Spleen (tissue), 11 donors: ENCODE measurements at regions not wholly inside any gene's neighbourhood (a gene's known extent, or its start where the extent isn't known, plus 50 kb on each side); places are given as distances from the start of the nearest gene placed in this dataset.

Experiments used
- DNase-seq: peaks from one replicate; pipeline ENCODE4 v3.0.0-alpha.2; 2020
- H3K27ac ChIP-seq, 8 donors: fragments of 200-600 bp; sonication (generic) in 7 of 8; 1 replicate in 4 of 8; 2 replicates in 4 of 8; pipeline versions ENCODE4 v1.5.0 to v1.8.0; 2016 to 2021; ENCODE audit warnings: inconsistent platforms in 4 of 8, mild to moderate bottlenecking in 4 of 8, moderate library complexity in 1 of 8
- H3K27me3 ChIP-seq, 7 donors: fragments of 200-600 bp; sonication (generic) in 6 of 7; replicated peaks in 1 of 7; 1 replicate in 4 of 7; 2 replicates in 3 of 7; pipeline versions ENCODE4 v1.5.0 to v1.8.0; 2016 to 2021; ENCODE audit warnings: inconsistent platforms in 3 of 7, mild to moderate bottlenecking in 1 of 7
- H3K36me3 ChIP-seq, 6 donors: fragments of 200-600 bp; sonication (generic) in 5 of 6; 1 replicate in 4 of 6; 2 replicates in 2 of 6; pipeline versions ENCODE4 v1.5.0 to v1.8.0; 2016 to 2021; ENCODE audit warnings: inconsistent platforms in 2 of 6
- H3K4me1 ChIP-seq, 6 donors: fragments of 200-600 bp; sonication (generic) in 5 of 6; 1 replicate in 3 of 6; 2 replicates in 3 of 6; pipeline versions ENCODE4 v1.5.0 to v1.8.0; 2016 to 2021; ENCODE audit warnings: inconsistent platforms in 3 of 6
- H3K4me3 ChIP-seq, 8 donors: fragments of 200-600 bp; sonication (generic) in 7 of 8; 1 replicate in 4 of 8; 2 replicates in 4 of 8; pipeline versions ENCODE4 v1.5.0 to v1.8.0; 2016 to 2021; ENCODE audit warnings: inconsistent platforms in 4 of 8, mild to moderate bottlenecking in 4 of 8, moderate library complexity in 2 of 8
- H3K9me3 ChIP-seq, 8 donors: fragments of 200-600 bp; sonication (generic) in 7 of 8; 1 replicate in 4 of 8; 2 replicates in 4 of 8; pipeline versions ENCODE4 v1.5.0 to v1.8.0; 2016 to 2021; ENCODE audit warnings: inconsistent platforms in 4 of 8
- POLR2A ChIP-seq, 3 donors: fragments of 450-650 bp; IDR thresholded peaks; one replicate each; pipeline ENCODE4 v1.5.1; 2017; ENCODE audit warnings: antibody characterized with exemption in 3 of 3, mild to moderate bottlenecking in 1 of 3
- POLR2AphosphoS5 ChIP-seq, 3 donors: sonication (generic); formaldehyde crosslinking; IDR thresholded peaks; one replicate each; pipeline ENCODE4 v1.5.1; 2017; ENCODE audit warnings: antibody characterized with exemption in 3 of 3
- WGBS, 5 donors: extraction: QIAGEN DNeasy Blood & Tissue Kit in 3 of 5; methylation state at CpG; one replicate each; pipeline versions ENCODE4 v1.1.5 to v1.1.7; 2013 to 2018; 5-methylcytosine and 5-hydroxymethylcytosine counted together
- intact Hi-C: fragments of 100-400 bp; cut with DNase I; formaldehyde crosslinking; loops from one replicate; pipeline ENCODE4 v1.15.0; 2023; ENCODE audit warnings: low total_unique reads
- TF ChIP-seq, protein P1 (sequence below), 11 experiments: fragments of 200-600 bp in 7 of 11; fragments of 450-650 bp in 4 of 11; sonication (generic) in 4 of 11; IDR thresholded peaks in 8 of 11; conservative IDR thresholded peaks in 3 of 11; 1 replicate in 7 of 11; 2 replicates in 4 of 11; pipeline versions ENCODE4 v1.4.0 to v1.8.0; 2016 to 2021; ENCODE audit warnings: antibody characterized with exemption in 11 of 11, inconsistent platforms in 4 of 11, mild to moderate bottlenecking in 1 of 11
- donor health status: healthy with polysubstance abuse.
- donor health status: DM: no; HTN: no; CAD: no; lungs with moderate emphysema.
- donor health status: DM: no; HTN: no; CAD: no.
- donor health status: Bipolar disorder and iron deficiency.
- donor health status: healthy.
- donor health status: DM: no; HTN: no; CAD: no.
- donor health status: DM: yes; HTN: yes; CAD: no.

DNA sequence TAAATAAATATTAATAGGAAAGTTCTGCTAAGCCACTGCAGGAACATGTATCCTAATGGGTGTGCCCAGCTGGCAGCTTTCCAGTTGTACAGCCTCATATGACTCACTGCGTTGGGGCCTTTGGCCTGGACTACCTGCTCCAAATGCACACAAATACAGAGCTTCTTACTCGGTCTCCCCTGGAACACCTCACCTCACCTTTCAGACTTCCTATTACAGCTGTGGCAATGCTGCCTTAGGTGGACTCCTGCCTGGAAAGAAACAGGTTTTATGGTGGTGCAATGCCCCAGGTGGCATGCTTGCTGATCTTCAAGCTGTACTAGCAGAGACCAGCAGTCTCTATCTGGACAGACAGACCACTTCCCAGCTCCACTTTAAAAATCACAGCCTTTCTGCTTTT is 85.7 kb upstream of the EXOC1L start:
- no peak overlapping the region for H3K27ac ChIP-seq
- DNase-seq, result no peak
- no peaks in the 10 kb centered on the region for H3K9me3 ChIP-seq
- no peak overlapping the region for H3K4me3 ChIP-seq
- no peaks in the 10 kb centered on the region for H3K36me3 ChIP-seq
- intact Hi-C loops, result no loop called here
- WGBS, 5 donors, result 61 to 74% (median 70%) methylated on average over 2 of the region's 2 CpGs
- no peaks in the 10 kb centered on the region for H3K4me1 ChIP-seq
- TF ChIP-seq, protein P1, sequence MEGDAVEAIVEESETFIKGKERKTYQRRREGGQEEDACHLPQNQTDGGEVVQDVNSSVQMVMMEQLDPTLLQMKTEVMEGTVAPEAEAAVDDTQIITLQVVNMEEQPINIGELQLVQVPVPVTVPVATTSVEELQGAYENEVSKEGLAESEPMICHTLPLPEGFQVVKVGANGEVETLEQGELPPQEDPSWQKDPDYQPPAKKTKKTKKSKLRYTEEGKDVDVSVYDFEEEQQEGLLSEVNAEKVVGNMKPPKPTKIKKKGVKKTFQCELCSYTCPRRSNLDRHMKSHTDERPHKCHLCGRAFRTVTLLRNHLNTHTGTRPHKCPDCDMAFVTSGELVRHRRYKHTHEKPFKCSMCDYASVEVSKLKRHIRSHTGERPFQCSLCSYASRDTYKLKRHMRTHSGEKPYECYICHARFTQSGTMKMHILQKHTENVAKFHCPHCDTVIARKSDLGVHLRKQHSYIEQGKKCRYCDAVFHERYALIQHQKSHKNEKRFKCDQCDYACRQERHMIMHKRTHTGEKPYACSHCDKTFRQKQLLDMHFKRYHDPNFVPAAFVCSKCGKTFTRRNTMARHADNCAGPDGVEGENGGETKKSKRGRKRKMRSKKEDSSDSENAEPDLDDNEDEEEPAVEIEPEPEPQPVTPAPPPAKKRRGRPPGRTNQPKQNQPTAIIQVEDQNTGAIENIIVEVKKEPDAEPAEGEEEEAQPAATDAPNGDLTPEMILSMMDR (IDR thresholded peaks at IDR 0.05 in 8 of 11, conservative IDR thresholded peaks at IDR 0.05 in 3 of 11), result no peak
- TF ChIP-seq POLR2AphosphoS5 (IDR thresholded peaks at IDR 0.05), result no peak
- no peak for TF ChIP-seq POLR2A (IDR thresholded peaks at IDR 0.05)
- peaks cover 0 to 39% (median 0%) of the 10 kb centered on the region in 7 donors for H3K27me3 ChIP-seq

DNA sequence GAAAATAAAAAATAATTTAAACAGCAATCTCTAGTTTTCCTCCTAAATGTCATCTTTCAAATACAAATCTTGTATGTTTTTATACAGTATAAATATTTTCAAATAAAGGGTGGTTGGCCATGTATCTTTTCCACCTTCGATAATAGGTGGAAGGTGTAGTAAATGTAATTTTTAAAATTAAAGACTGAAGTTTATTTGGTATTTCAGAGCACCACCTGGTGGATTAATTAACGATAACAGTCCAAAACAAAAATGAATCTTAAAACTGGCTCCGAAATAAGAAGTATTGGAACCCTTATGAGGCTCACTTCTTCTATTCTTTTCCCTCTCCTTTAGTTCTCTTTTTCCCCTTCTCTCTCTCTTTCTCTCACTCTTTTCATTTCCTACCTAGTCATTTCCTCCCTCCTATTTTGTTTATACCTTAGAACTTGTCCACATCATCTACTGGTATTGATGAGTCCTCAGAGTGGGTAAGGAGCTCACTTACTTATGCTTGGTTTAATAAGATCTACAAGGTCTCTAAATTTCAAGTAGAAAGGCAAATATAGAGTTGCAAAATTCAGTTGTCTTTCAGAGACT is 82.9 kb upstream of the EXOC1L start:
- DNase-seq, result no peak
- Histone ChIP-seq H3K27ac (no peak overlapping the region), H3K9me3 (no peaks in the 10 kb centered on the region), H3K4me1 (no peaks in the 10 kb centered on the region), H3K4me3 (no peak overlapping the region), H3K36me3 (no peaks in the 10 kb centered on the region), H3K27me3 (peaks cover 0 to 30% (median 0%) of the 10 kb centered on the region in 7 donors)
- WGBS, 5 donors, result 26 to 37% (median 29%) methylated on average over 3 of the region's 3 CpGs
- intact Hi-C loops, result no loop called here
- TF ChIP-seq POLR2A (IDR thresholded peaks at IDR 0.05) (no peak), POLR2AphosphoS5 (IDR thresholded peaks at IDR 0.05) (no peak)
- TF ChIP-seq, protein P1 (IDR thresholded peaks at IDR 0.05 in 8 of 11, conservative IDR thresholded peaks at IDR 0.05 in 3 of 11), result peak in 5 of 11 experiments; percentile 6 to 24 (median 22)

DNA sequence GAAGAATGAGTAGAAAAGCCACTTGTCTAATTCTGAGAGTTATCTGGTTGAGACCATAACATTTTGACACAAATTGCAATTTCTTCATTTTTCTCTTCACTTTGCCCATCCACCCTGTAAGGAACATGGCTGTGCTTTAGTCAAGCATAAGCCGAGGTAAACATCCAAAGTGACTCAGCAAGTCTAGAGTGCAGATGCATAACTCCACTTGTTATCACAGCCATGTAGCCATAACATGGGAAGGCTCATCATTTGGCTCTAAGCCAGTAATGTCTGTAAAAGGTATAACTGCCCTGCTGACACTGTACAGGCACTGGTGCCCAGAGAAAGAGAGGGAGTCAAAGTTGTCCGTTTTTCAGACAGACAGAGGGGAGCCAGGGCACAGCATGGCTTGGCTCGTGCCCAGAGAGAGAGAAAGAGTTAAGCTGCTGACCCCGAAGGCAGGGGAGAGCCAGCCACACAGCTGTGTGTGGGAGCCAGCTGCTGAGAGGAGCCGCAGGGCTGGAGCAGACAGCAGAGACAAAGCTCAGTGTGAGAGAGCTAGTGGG is 76.9 kb upstream of the EXOC1L start:
- no peak for DNase-seq
- WGBS, 5 donors, result 54 to 63% (median 55%) methylated on average over 5 of the region's 5 CpGs
- no peak overlapping the region for H3K4me3 ChIP-seq
- no peaks in the 10 kb centered on the region for H3K36me3 ChIP-seq
- intact Hi-C loops, result no loop called here
- no peaks in the 10 kb centered on the region for H3K9me3 ChIP-seq
- TF ChIP-seq POLR2AphosphoS5 (IDR thresholded peaks at IDR 0.05) (no peak), POLR2A (IDR thresholded peaks at IDR 0.05) (no peak)
- H3K4me1 ChIP-seq, result no peaks in the 10 kb centered on the region
- no peak overlapping the region for H3K27ac ChIP-seq
- peaks cover 0 to 7% (median 0%) of the 10 kb centered on the region in 7 donors for H3K27me3 ChIP-seq

DNA sequence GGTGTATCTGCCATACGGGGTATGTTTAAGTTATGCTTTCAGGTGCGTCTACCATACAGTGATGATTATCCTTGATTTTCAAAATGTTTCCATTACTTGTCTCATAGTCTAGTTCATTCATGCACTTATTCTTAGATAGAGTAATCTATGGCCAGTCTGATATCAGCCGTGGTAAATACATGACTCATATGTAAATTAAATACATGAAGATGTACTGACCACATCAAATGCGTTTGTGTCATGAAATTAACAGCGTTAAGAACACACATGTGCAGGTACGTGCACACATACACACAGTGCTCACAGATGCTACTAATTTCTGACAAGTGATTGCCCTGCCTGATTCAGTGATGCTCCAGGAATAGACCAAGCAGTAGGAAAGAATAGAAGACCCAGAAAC is 75.2 kb upstream of the EXOC1L start:
- Histone ChIP-seq H3K9me3 (no peaks in the 10 kb centered on the region), H3K27ac (no peak overlapping the region), H3K4me1 (no peaks in the 10 kb centered on the region), H3K4me3 (no peak overlapping the region), H3K36me3 (no peaks in the 10 kb centered on the region), H3K27me3 (no peaks in the 10 kb centered on the region)
- intact Hi-C loops, result no loop called here
- DNase-seq, result no peak
- WGBS, 5 donors, result 71 to 89% (median 86%) methylated on average over 6 of the region's 6 CpGs
- TF ChIP-seq POLR2A (IDR thresholded peaks at IDR 0.05) (no peak), POLR2AphosphoS5 (IDR thresholded peaks at IDR 0.05) (no peak)
- TF ChIP-seq, protein P1 (IDR thresholded peaks at IDR 0.05 in 8 of 11, conservative IDR thresholded peaks at IDR 0.05 in 3 of 11), result no peak
